ENCODE measurements at regions not wholly inside any gene's neighbourhood (a gene's known extent, or its start where the extent isn't known, plus 50 kb on each side); places are given as distances from the start of the nearest gene placed in this dataset.

- peaks cover 8% of the 10 kb centered on the region for H3K9me3 Mint-ChIP-seq
- no peak overlapping the region for H3K27ac ChIP-seq
- H3K4me1 Mint-ChIP-seq: no peaks in the 10 kb centered on the region
- H3K4me1 ChIP-seq: no peaks in the 10 kb centered on the region
- no peak overlapping the region for H2AFZ ChIP-seq (replicated peaks)
- no peaks in the 10 kb centered on the region for H3K27me3 ChIP-seq
- H3K9ac ChIP-seq: no peak overlapping the region
- H3K27me3 Mint-ChIP-seq (ENCODE audit: insufficient read depth, low read depth): no peaks in the 10 kb centered on the region
- no peak overlapping the region for H3K4me3 ChIP-seq
- no peaks in the 10 kb centered on the region for H3K79me2 ChIP-seq (ENCODE audit: low read depth)
- no peak overlapping the region for H3K4me3 Mint-ChIP-seq
- H3F3A ChIP-seq (ENCODE audit: low read depth): no peaks in the 10 kb centered on the region
- H3K27ac Mint-ChIP-seq: no peak overlapping the region
- TF ChIP-seq, protein P1, sequence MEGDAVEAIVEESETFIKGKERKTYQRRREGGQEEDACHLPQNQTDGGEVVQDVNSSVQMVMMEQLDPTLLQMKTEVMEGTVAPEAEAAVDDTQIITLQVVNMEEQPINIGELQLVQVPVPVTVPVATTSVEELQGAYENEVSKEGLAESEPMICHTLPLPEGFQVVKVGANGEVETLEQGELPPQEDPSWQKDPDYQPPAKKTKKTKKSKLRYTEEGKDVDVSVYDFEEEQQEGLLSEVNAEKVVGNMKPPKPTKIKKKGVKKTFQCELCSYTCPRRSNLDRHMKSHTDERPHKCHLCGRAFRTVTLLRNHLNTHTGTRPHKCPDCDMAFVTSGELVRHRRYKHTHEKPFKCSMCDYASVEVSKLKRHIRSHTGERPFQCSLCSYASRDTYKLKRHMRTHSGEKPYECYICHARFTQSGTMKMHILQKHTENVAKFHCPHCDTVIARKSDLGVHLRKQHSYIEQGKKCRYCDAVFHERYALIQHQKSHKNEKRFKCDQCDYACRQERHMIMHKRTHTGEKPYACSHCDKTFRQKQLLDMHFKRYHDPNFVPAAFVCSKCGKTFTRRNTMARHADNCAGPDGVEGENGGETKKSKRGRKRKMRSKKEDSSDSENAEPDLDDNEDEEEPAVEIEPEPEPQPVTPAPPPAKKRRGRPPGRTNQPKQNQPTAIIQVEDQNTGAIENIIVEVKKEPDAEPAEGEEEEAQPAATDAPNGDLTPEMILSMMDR (IDR thresholded peaks at IDR 0.05): no peak
- TF ChIP-seq EZH2phosphoT487 (IDR thresholded peaks at IDR 0.05) (no peak), EZH2 (IDR thresholded peaks at IDR 0.05) (no peak)
- no peaks in the 10 kb centered on the region for H4K20me1 ChIP-seq (ENCODE audit: low read depth)
- DNase-seq (ENCODE audit: low spot score): peak; percentile 5
- no peak overlapping the region for H3K4me2 ChIP-seq
- no peaks in the 10 kb centered on the region for H3K36me3 ChIP-seq
- H3K36me3 Mint-ChIP-seq: no peaks in the 10 kb centered on the region
- H3K9me3 ChIP-seq (ENCODE audit: low read depth): peaks cover 2% of the 10 kb centered on the region
These were observed 347.1 kb downstream of the IDS start for GRCh38 chrX:149157976-149158375.

DNA sequence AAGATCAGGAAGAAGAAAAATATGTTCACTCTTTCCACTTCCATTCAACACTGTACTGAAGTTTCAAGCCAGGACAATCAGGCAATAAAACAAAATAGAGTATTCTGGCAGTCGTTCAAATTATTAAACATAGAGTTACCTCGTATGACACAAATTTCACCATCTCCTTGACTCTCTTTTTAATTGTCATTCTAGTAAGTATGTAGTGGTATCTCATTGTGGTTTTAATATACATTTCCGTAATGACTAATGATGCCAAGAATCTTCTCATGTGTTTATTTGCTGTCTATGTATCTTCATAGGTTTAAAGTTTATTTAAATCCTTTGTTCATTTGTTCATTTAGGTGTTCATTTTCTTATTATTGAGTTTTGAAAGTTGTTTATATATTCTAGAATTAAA lies 352.2 kb downstream of the IDS start:
- TF ChIP-seq EZH2phosphoT487 (IDR thresholded peaks at IDR 0.05): no peak
- TF ChIP-seq, protein P1 (IDR thresholded peaks at IDR 0.05): no peak
- no peak for TF ChIP-seq EZH2 (IDR thresholded peaks at IDR 0.05)
- Mint-ChIP-seq H3K9me3 (peaks cover 6% of the 10 kb centered on the region), H3K4me3 (no peak overlapping the region), H3K36me3 (no peaks in the 10 kb centered on the region), H3K4me1 (no peaks in the 10 kb centered on the region), H3K27me3 (ENCODE audit: insufficient read depth, low read depth) (no peaks in the 10 kb centered on the region), H3K27ac (no peak overlapping the region)
- Histone ChIP-seq H3K36me3 (no peaks in the 10 kb centered on the region), H2AFZ (replicated peaks) (no peak overlapping the region), H3K79me2 (ENCODE audit: low read depth) (no peaks in the 10 kb centered on the region), H3K27me3 (no peaks in the 10 kb centered on the region), H3K4me1 (no peaks in the 10 kb centered on the region), H3K27ac (no peak overlapping the region), H3K9ac (no peak overlapping the region), H3K9me3 (ENCODE audit: low read depth) (peaks cover 2% of the 10 kb centered on the region), H3K4me2 (no peak overlapping the region), H3K4me3 (no peak overlapping the region), H4K20me1 (ENCODE audit: low read depth) (no peaks in the 10 kb centered on the region), H3F3A (ENCODE audit: low read depth) (no peaks in the 10 kb centered on the region)
- DNase-seq (ENCODE audit: low spot score): no peak

GRCh38 chrX:149151805-149152757 lies 353.0 kb downstream of the IDS start:
- H3K27ac Mint-ChIP-seq: no peak overlapping the region
- Histone ChIP-seq H3K79me2 (ENCODE audit: low read depth) (no peaks in the 10 kb centered on the region), H4K20me1 (ENCODE audit: low read depth) (no peaks in the 10 kb centered on the region), H3K4me2 (no peak overlapping the region), H2AFZ (replicated peaks) (no peak overlapping the region), H3K36me3 (no peaks in the 10 kb centered on the region), H3K4me3 (no peak overlapping the region), H3K9me3 (ENCODE audit: low read depth) (peaks cover 6% of the 10 kb centered on the region), H3K9ac (no peak overlapping the region), H3F3A (ENCODE audit: low read depth) (no peaks in the 10 kb centered on the region), H3K27ac (no peak overlapping the region), H3K27me3 (no peaks in the 10 kb centered on the region), H3K4me1 (no peaks in the 10 kb centered on the region)
- H3K27me3 Mint-ChIP-seq (ENCODE audit: insufficient read depth, low read depth): no peaks in the 10 kb centered on the region
- TF ChIP-seq, protein P1 (IDR thresholded peaks at IDR 0.05): no peak
- no peak for TF ChIP-seq EZH2phosphoT487 (IDR thresholded peaks at IDR 0.05)
- TF ChIP-seq EZH2 (IDR thresholded peaks at IDR 0.05): no peak
- DNase-seq (ENCODE audit: low spot score): no peak
- H3K36me3 Mint-ChIP-seq: no peaks in the 10 kb centered on the region
- H3K4me3 Mint-ChIP-seq: no peak overlapping the region
- H3K9me3 Mint-ChIP-seq: peaks cover 6% of the 10 kb centered on the region
- no peaks in the 10 kb centered on the region for H3K4me1 Mint-ChIP-seq

Measured in neural progenitor cell (in vitro differentiated cells).